Naive thymus-derived CD4-positive, alpha-beta T cell (primary cell): ENCODE measurements at regions not wholly inside any gene's neighbourhood (a gene's known extent, or its start where the extent isn't known, plus 50 kb on each side); places are given as distances from the start of the nearest gene placed in this dataset.

ENCODE experiments used
- ATAC-seq: fragments of 150-1000 bp; cut with Tn5 transposase; 2 replicates; pipeline ENCODE4 v1.10.0; 2021; ENCODE audit warnings: mild to moderate bottlenecking, moderate library complexity
- CTCF ChIA-PET: fragments of 350-600 bp; sonication (Branson Sonifier 250); formaldehyde crosslinking; loops from one replicate; lab custom pipeline; 2021; ENCODE audit warnings: antibody characterized with exemption; lab: Charles Lee
- POLR2A ChIA-PET: fragments of 350-600 bp; sonication (Branson Sonifier 250); formaldehyde crosslinking; loops from one replicate; lab custom pipeline; 2021; ENCODE audit warnings: antibody characterized with exemption, inconsistent platforms; lab: Charles Lee
- DNase-seq, 9 donors: peaks; one replicate each; pipeline versions ENCODE4 v3.0.0 to v3.0.0-alpha.2; 2020 to 2022; ENCODE audit warnings: mixed read lengths in 1 of 9
- H3K27ac ChIP-seq: one replicate; pipeline ENCODE4 v1.7.0; 2013; ENCODE audit warnings: mild to moderate bottlenecking, low read depth, low read length, moderate library complexity
- H3K27me3 ChIP-seq, 2 donors: one replicate each; pipeline ENCODE4 v1.7.0; 2013; ENCODE audit warnings: low read length in 2 of 2, mild to moderate bottlenecking in 2 of 2, moderate library complexity in 2 of 2; ENCODE audit not compliant: control insufficient read depth in 2 of 2, insufficient read depth in 2 of 2
- H3K36me3 ChIP-seq, 3 experiments: 1 replicate in 2 of 3; 2 replicates in 1 of 3; pipeline ENCODE4 v1.7.0; 2013; ENCODE audit warnings: low read length in 3 of 3, mild to moderate bottlenecking in 3 of 3, moderate library complexity in 1 of 3; ENCODE audit not compliant: insufficient read depth in 3 of 3, control insufficient read depth in 2 of 3
- H3K4me1 ChIP-seq, 2 donors: one replicate each; pipeline ENCODE4 v1.7.0; 2013; ENCODE audit warnings: low read length in 2 of 2, mild to moderate bottlenecking in 2 of 2, moderate library complexity in 1 of 2; ENCODE audit not compliant: control insufficient read depth in 2 of 2, insufficient read depth in 2 of 2
- H3K4me3 ChIP-seq: 2 replicates; pipeline ENCODE4 v1.7.0; 2013; ENCODE audit warnings: mild to moderate bottlenecking, low read length
- H3K9me3 ChIP-seq, 3 experiments: 1 replicate in 2 of 3; 2 replicates in 1 of 3; pipeline ENCODE4 v1.7.0; 2013; ENCODE audit warnings: low read length in 3 of 3; ENCODE audit not compliant: control insufficient read depth in 2 of 3
- H3K27ac Mint-ChIP-seq, 9 donors: one replicate each; pipeline ENCODE4 v1.8.0; 2020 to 2022; ENCODE audit warnings: mixed read lengths in 9 of 9, mild to moderate bottlenecking in 8 of 9, moderate library complexity in 5 of 9, inconsistent platforms in 2 of 9
- H3K27me3 Mint-ChIP-seq, 5 donors: one replicate each; pipeline ENCODE4 v1.8.0; 2021 to 2022; ENCODE audit warnings: mixed read lengths in 5 of 5, mild to moderate bottlenecking in 1 of 5
- H3K36me3 Mint-ChIP-seq, 5 donors: one replicate each; pipeline ENCODE4 v1.8.0; 2020 to 2022; ENCODE audit warnings: mixed read lengths in 5 of 5, mild to moderate bottlenecking in 3 of 5, inconsistent platforms in 1 of 5
- H3K4me1 Mint-ChIP-seq, 7 donors: one replicate each; pipeline ENCODE4 v1.8.0; 2020 to 2022; ENCODE audit warnings: mixed read lengths in 7 of 7, mild to moderate bottlenecking in 3 of 7, inconsistent platforms in 1 of 7
- H3K4me3 Mint-ChIP-seq, 10 donors: one replicate each; pipeline ENCODE4 v1.8.0; 2020 to 2022; ENCODE audit warnings: mild to moderate bottlenecking in 10 of 10, mixed read lengths in 10 of 10, moderate library complexity in 6 of 10, inconsistent platforms in 2 of 10
- H3K9me3 Mint-ChIP-seq, 11 donors: one replicate each; pipeline ENCODE4 v1.8.0; 2020 to 2022; ENCODE audit warnings: mixed read lengths in 11 of 11, mild to moderate bottlenecking in 4 of 11, inconsistent platforms in 1 of 11, moderate library complexity in 1 of 11
- intact Hi-C, 2 donors: fragments of 100-400 bp; cut with micrococcal nuclease; formaldehyde crosslinking; loops; one replicate each; pipeline ENCODE4 v1.15.1; 2023

DNA sequence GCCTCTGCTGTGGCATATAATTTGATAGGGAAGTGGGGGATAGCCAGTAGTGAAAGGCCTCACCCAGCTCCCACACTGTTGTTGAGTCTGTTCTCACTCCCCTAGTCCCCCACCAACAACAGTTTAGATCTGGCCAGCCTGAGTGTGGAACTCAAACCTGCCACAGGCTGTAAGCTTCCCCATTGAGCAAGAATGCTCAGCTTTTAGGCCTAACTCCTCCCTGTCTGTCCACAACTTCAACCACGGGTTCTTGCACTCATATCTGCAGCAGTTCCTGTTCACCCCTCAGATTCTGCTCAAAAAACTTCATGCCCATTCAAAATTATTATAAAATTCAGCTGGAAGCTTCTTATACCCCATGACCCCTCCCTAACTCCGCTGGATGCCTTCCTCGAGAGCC is 975.1 kb downstream of the NSUN3 start:
- ChIA-PET CTCF (no interaction called here), POLR2A (no interaction called here)
- no peak for ATAC-seq
- Mint-ChIP-seq H3K4me1 (no peaks in the 10 kb centered on the region), H3K27me3 (no peaks in the 10 kb centered on the region), H3K4me3 (no peak overlapping the region), H3K36me3 (no peaks in the 10 kb centered on the region), H3K27ac (no peak overlapping the region), H3K9me3 (peaks cover 0 to 24% (median 8%) of the 10 kb centered on the region in 11 donors)
- no peaks in the 10 kb centered on the region for H3K36me3 ChIP-seq
- no peaks in the 10 kb centered on the region for H3K27me3 ChIP-seq
- no peak overlapping the region for H3K4me3 ChIP-seq
- H3K4me1 ChIP-seq: no peaks in the 10 kb centered on the region
- intact Hi-C loops: no loop called here
- no peaks in the 10 kb centered on the region for H3K9me3 ChIP-seq
- H3K27ac ChIP-seq: no peak overlapping the region
- DNase-seq: no peak

DNA sequence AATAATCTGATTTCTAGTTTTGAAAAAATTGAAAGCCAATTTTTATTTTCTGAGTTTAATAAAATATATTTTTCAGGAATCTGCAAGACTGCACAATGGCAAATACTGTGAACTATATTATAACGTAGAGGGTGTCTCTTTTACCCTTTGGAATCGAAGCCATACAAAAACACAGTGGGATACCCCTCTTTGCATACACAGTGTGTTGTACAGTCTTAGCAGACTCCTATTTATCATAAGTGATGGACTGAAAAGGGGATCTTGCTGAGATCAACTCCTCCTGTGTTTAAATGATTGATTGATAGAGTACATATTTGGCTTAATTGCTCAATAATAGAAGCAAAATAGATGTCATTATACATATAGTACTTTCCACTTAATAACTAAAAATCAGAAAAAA is 981.2 kb downstream of the NSUN3 start:
- Histone ChIP-seq H3K27me3 (no peaks in the 10 kb centered on the region), H3K4me3 (no peak overlapping the region), H3K27ac (no peak overlapping the region), H3K36me3 (no peaks in the 10 kb centered on the region), H3K4me1 (no peaks in the 10 kb centered on the region), H3K9me3 (no peaks in the 10 kb centered on the region)
- intact Hi-C loops: no loop called here
- ChIA-PET POLR2A (no interaction called here), CTCF (no interaction called here)
- Mint-ChIP-seq H3K27ac (no peak overlapping the region), H3K4me3 (no peak overlapping the region), H3K36me3 (no peaks in the 10 kb centered on the region), H3K4me1 (no peaks in the 10 kb centered on the region), H3K27me3 (no peaks in the 10 kb centered on the region), H3K9me3 (peaks cover 0 to 11% (median 2%) of the 10 kb centered on the region in 11 donors)
- ATAC-seq: no peak
- DNase-seq: no peak

DNA sequence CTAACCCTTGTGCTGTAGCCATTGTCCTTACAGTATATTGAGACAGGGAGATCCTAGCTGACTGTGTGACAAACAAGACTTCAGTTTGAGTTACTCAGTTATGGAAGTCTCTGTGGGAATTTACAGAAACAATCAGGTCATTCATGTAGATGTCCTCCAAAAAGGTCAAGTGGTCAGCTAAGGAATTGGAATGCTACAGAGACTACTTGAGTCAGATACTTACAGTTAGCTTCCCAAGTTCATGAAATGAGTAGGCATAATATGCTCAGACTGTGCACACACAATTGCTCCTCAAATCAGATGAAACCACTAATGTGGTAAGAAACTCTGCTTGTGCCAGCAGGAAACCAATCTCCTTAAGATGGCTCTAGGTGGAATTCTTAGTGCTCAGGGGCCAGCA is 985.7 kb downstream of the NSUN3 start:
- CTCF ChIA-PET: no interaction called here
- Mint-ChIP-seq H3K27me3 (no peaks in the 10 kb centered on the region), H3K4me1 (no peaks in the 10 kb centered on the region), H3K27ac (no peak overlapping the region), H3K9me3 (peaks cover 0 to 16% (median 5%) of the 10 kb centered on the region in 11 donors), H3K36me3 (no peaks in the 10 kb centered on the region), H3K4me3 (no peak overlapping the region)
- POLR2A ChIA-PET: no interaction called here
- Histone ChIP-seq H3K4me3 (no peak overlapping the region), H3K36me3 (no peaks in the 10 kb centered on the region), H3K4me1 (no peaks in the 10 kb centered on the region), H3K27ac (no peak overlapping the region), H3K27me3 (no peaks in the 10 kb centered on the region), H3K9me3 (no peaks in the 10 kb centered on the region)
- intact Hi-C loops: no loop called here
- ATAC-seq: no peak
- DNase-seq: no peak

DNA sequence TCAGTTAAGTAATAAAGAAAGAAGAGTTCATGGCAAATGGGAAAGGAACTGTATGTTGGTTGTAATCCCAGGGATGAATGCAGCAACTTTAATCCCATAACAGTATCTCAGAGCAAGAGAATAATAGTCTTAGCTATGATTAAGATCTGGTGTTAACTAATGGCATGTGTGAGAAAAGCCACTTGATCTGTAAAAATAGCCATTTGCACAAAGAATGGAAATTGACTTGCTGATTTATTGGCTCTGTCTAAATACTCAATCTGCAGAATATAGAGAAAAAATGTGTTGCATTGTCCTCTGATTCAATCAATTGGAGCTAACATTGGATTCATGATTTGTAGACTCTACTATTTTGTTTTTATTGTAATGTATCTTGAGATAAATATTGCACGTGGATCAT is 987.0 kb downstream of the NSUN3 start:
- H3K9me3 Mint-ChIP-seq: peaks cover 0 to 16% (median 6%) of the 10 kb centered on the region in 11 donors
- POLR2A ChIA-PET: no interaction called here
- no peak overlapping the region for H3K27ac Mint-ChIP-seq

DNA sequence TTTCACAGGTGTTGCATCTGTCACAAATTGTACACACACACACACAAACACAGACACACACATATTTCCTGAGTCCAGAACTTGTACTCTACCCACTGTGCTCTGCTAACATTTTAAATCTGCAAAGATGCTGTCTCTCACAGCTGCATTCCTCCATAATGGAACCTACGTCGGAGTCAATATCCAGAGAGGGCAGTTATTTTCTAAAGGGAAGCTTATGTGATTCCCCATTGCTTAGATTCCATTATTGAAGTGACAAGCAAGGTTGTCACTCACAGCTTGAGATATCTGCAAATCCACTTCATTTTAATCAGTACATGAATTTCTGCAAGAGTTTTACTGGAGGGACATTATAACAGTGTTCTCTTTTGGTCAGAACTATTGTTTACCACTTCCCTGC is 992.4 kb downstream of the NSUN3 start:
- Mint-ChIP-seq H3K4me1 (no peaks in the 10 kb centered on the region), H3K27me3 (no peaks in the 10 kb centered on the region), H3K9me3 (peaks cover 0 to 10% (median 4%) of the 10 kb centered on the region in 11 donors), H3K27ac (no peak overlapping the region), H3K36me3 (no peaks in the 10 kb centered on the region), H3K4me3 (no peak overlapping the region)
- intact Hi-C loops: no loop called here
- Histone ChIP-seq H3K36me3 (no peaks in the 10 kb centered on the region), H3K4me3 (no peak overlapping the region), H3K9me3 (peaks cover 0 to 4% (median 0%) of the 10 kb centered on the region in 3 experiments), H3K4me1 (no peaks in the 10 kb centered on the region), H3K27me3 (no peaks in the 10 kb centered on the region), H3K27ac (no peak overlapping the region)
- ChIA-PET CTCF (no interaction called here), POLR2A (no interaction called here)
- DNase-seq (no peak), ATAC-seq (no peak)

More for the DNA sequence above, 987.0 kb downstream of the NSUN3 start:
- Mint-ChIP-seq H3K4me3 (no peak overlapping the region), H3K27me3 (no peaks in the 10 kb centered on the region), H3K4me1 (no peaks in the 10 kb centered on the region), H3K36me3 (no peaks in the 10 kb centered on the region)
- Histone ChIP-seq H3K27me3 (no peaks in the 10 kb centered on the region), H3K4me3 (no peak overlapping the region), H3K9me3 (no peaks in the 10 kb centered on the region), H3K36me3 (no peaks in the 10 kb centered on the region), H3K4me1 (no peaks in the 10 kb centered on the region), H3K27ac (no peak overlapping the region)
- DNase-seq (no peak), ATAC-seq (no peak)
- CTCF ChIA-PET: interaction anchor here (0.9 kb wide), 1 partner anchor 8 kb away, joined by 3 read pairs; no protein-coding TSS in a partner anchor
- intact Hi-C loops: no loop called here

DNA sequence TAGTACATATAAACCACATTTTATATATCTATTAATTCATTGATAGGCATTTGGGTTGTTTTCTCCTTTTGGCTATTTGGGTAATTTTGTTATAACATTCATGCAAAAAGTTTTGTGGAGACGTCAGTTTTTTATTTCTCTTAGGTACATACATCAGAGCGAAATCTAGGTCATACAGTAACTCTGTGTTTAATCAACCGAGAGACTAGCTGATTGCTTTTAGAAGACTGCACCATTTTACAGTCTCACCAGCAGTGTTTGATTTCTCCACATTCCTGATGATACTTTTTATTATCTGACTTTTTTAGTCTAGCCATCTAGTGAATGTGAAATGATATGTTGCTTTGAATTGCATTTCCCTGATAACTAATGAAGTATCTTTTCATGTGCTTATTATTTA is 1019.3 kb downstream of the NSUN3 start:
- Mint-ChIP-seq H3K9me3 (peaks cover 0 to 18% (median 2%) of the 10 kb centered on the region in 11 donors), H3K36me3 (no peaks in the 10 kb centered on the region), H3K27me3 (no peaks in the 10 kb centered on the region), H3K27ac (no peak overlapping the region), H3K4me1 (no peaks in the 10 kb centered on the region), H3K4me3 (no peak overlapping the region)
- CTCF ChIA-PET: no interaction called here
- no peaks in the 10 kb centered on the region for H3K4me1 ChIP-seq
- no peak overlapping the region for H3K4me3 ChIP-seq
- POLR2A ChIA-PET: no interaction called here
- H3K36me3 ChIP-seq: no peaks in the 10 kb centered on the region
- intact Hi-C loops: no loop called here
- no peak for ATAC-seq
- no peak overlapping the region for H3K27ac ChIP-seq
- no peaks in the 10 kb centered on the region for H3K9me3 ChIP-seq
- DNase-seq: no peak
- no peaks in the 10 kb centered on the region for H3K27me3 ChIP-seq

DNA sequence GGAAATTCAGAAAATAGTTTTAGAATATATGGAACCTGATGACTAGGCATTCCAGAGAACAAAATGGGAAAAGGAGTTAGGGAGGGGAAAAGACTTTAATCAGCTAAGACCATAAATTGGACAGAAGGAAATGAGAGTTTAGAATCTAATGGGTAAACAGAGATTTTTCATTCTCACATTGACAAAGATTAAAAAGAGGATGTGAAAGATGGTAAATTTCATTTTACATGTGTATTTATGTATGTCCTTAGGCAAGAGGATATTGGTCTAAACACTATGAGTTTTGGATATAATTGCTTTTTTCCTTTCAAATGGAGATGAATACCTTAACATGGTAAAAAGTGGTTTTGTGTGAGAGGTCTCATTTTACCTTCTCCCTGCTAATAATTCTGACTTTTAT is 1021.9 kb downstream of the NSUN3 start:
- no peaks in the 10 kb centered on the region for H3K4me1 ChIP-seq
- no peaks in the 10 kb centered on the region for H3K36me3 Mint-ChIP-seq
- no peak overlapping the region for H3K4me3 Mint-ChIP-seq
- intact Hi-C loops: no loop called here
- CTCF ChIA-PET: no interaction called here
- no peaks in the 10 kb centered on the region for H3K36me3 ChIP-seq
- POLR2A ChIA-PET: no interaction called here
- no peaks in the 10 kb centered on the region for H3K9me3 ChIP-seq
- H3K4me1 Mint-ChIP-seq: no peaks in the 10 kb centered on the region
- peaks cover 0 to 16% (median 1%) of the 10 kb centered on the region in 11 donors for H3K9me3 Mint-ChIP-seq
- H3K27me3 ChIP-seq: no peaks in the 10 kb centered on the region
- no peak overlapping the region for H3K27ac Mint-ChIP-seq
- no peak overlapping the region for H3K4me3 ChIP-seq
- no peak overlapping the region for H3K27ac ChIP-seq
- ATAC-seq (no peak), DNase-seq (no peak)
- no peaks in the 10 kb centered on the region for H3K27me3 Mint-ChIP-seq
